ENCODE measurements at regions not wholly inside any gene's neighbourhood (a gene's known extent, or its start where the extent isn't known, plus 50 kb on each side); places are given as distances from the start of the nearest gene placed in this dataset.

GRCh38 chr12:72207079-72207478 is 65.1 kb upstream of the TRHDE start:
- CTCF ChIA-PET, result interaction anchor here (0.6 kb wide), 1 partner anchor 1432 kb away, joined by 3 read pairs; no protein-coding TSS in a partner anchor

More at GRCh38 chr12:72207079-72207478, 65.1 kb upstream of the TRHDE start:
- no TSS peak for BruUV-seq (replicated peaks)
- intact Hi-C loops (cut with micrococcal nuclease), result no loop called here
- H3K9me1 ChIP-seq (ENCODE audit: insufficient read depth, low read length), result no peaks in the 10 kb centered on the region; the same call in 1 of the 2 replicates
- no peak overlapping the region for H3K4ac ChIP-seq (ENCODE audit: low read depth, low read length)
- DNase-seq, result no peak
- H3K27ac ChIP-seq (ENCODE audit: insufficient read depth, low read length), result no peak overlapping the region
- no peak overlapping the region for H2AFZ ChIP-seq (replicated peaks; ENCODE audit: low read length, poor library complexity)
- H2AK5ac ChIP-seq (ENCODE audit: low read depth, low read length), result no peak overlapping the region
- no peak for TF ChIP-seq SMC3 (IDR thresholded peaks at IDR 0.05; ENCODE audit: low read depth, low read length)
- TF ChIP-seq BHLHE40 (IDR thresholded peaks at IDR 0.05; ENCODE audit: low read depth, low read length), result no peak
- no peak for TF ChIP-seq CHD1 (IDR thresholded peaks at IDR 0.05; ENCODE audit: low read depth, low read length)
- no peak for TF ChIP-seq CTCF (conservative IDR thresholded peaks at IDR 0.05; ENCODE audit: low read depth, low read length)
- TF ChIP-seq FOS (IDR thresholded peaks at IDR 0.05; ENCODE audit: low read depth, low read length), result no peak
- no peak for TF ChIP-seq USF2 (IDR thresholded peaks at IDR 0.05; ENCODE audit: low read depth, low read length)
- TF ChIP-seq CEBPB (IDR thresholded peaks at IDR 0.05; ENCODE audit: low read depth, low read length), result no peak
- TF ChIP-seq MXI1 (IDR thresholded peaks at IDR 0.05; ENCODE audit: borderline replicate concordance, low read depth, low read length), result no peak
- TF ChIP-seq NFE2L2 (IDR thresholded peaks at IDR 0.05; ENCODE audit: low read depth, low read length), result no peak
- no peak overlapping the region for H4K91ac ChIP-seq (ENCODE audit: insufficient read depth, low read depth, low read length)
- no peak overlapping the region for H2BK5ac ChIP-seq (ENCODE audit: low read depth, low read length, poor library complexity, severe bottlenecking)
- no peaks in the 10 kb centered on the region for H3K79me1 ChIP-seq (ENCODE audit: low read depth in 1 of 2, low read length in 2 of 2)
- H4K8ac ChIP-seq (ENCODE audit: low read depth in 2 of 2, low read length in 2 of 2), result no peak overlapping the region
- dilution Hi-C loops (cut with HindIII; ENCODE audit: low sequenced_read_pairs, unreplicated experiment), result no loop called here
- no peaks in the 10 kb centered on the region for H3K36me3 ChIP-seq (ENCODE audit: control insufficient read depth, insufficient read depth, low read length)
- no peak overlapping the region for H2AK9ac ChIP-seq (replicated peaks; ENCODE audit: low read depth, low read length, poor library complexity)
- H3K18ac ChIP-seq (ENCODE audit: low read depth, low read length), result no peak overlapping the region
- no peak overlapping the region for H2BK15ac ChIP-seq (ENCODE audit: low read depth, low read length)
- H3K9ac ChIP-seq (ENCODE audit: low read depth, low read length), result no peak overlapping the region
- no peak overlapping the region for H3K23ac ChIP-seq (ENCODE audit: low read depth, low read length)
- in situ Hi-C loops (cut with MboI; ENCODE audit: low sequenced_read_pairs), result no loop called here
- no peak for ATAC-seq (ENCODE audit: low read depth)
- no peak overlapping the region for H2BK120ac ChIP-seq (ENCODE audit: low read depth, low read length)
- POLR2A ChIA-PET (ENCODE audit: unreplicated experiment), result no interaction called here
- H4K5ac ChIP-seq (ENCODE audit: low read depth, low read length), result no peak overlapping the region
- H3K27me3 ChIP-seq (ENCODE audit: control insufficient read depth, insufficient read depth, low read length), result no peaks in the 10 kb centered on the region
- H3K9me3 ChIP-seq (ENCODE audit: control insufficient read depth, insufficient read depth, low read length), result no peaks in the 10 kb centered on the region
- no peak overlapping the region for H3K14ac ChIP-seq (replicated peaks; ENCODE audit: low read depth, low read length)
- H4K20me1 ChIP-seq (ENCODE audit: insufficient read depth, low read length), result no peaks in the 10 kb centered on the region
- peaks cover 2% of the 10 kb centered on the region; the same call in 1 of the 2 replicates for H3K4me1 ChIP-seq (ENCODE audit: control insufficient read depth, insufficient read depth, low read length)
- no peak overlapping the region for H3K4me3 ChIP-seq (ENCODE audit: insufficient read depth, low read depth, low read length)
- no peak overlapping the region for H2BK20ac ChIP-seq (ENCODE audit: low read depth, low read length)
- no peak overlapping the region for H3K4me2 ChIP-seq (ENCODE audit: low read depth, low read length)
- H3K56ac ChIP-seq (ENCODE audit: extremely low read depth, insufficient read depth, low read length), result no peak overlapping the region
